Breast epithelium (tissue), 4 donors: ENCODE measurements at regions not wholly inside any gene's neighbourhood (a gene's known extent, or its start where the extent isn't known, plus 50 kb on each side); places are given as distances from the start of the nearest gene placed in this dataset.

Experiments
- DNase-seq, 2 donors: peaks; one replicate each; pipeline ENCODE4 v3.0.0-alpha.2; 2019; ENCODE audit warnings: low spot score in 2 of 2
- H3K27ac ChIP-seq, 2 donors: fragments of 200-600 bp; sonication (generic) in 1 of 2; one replicate each; pipeline ENCODE4 v1.5.1; 2016 to 2019; ENCODE audit warnings: mild to moderate bottlenecking in 1 of 2
- H3K27me3 ChIP-seq, 2 donors: fragments of 200-600 bp; sonication (generic) in 1 of 2; one replicate each; pipeline versions ENCODE4 v1.5.1 to v1.6.0; 2017 to 2019; ENCODE audit warnings: control low read depth in 1 of 2, mild to moderate bottlenecking in 1 of 2
- H3K36me3 ChIP-seq: fragments of 200-600 bp; one replicate; pipeline ENCODE4 v1.5.1; 2019
- H3K4me1 ChIP-seq, 2 donors: fragments of 200-600 bp; sonication (generic); one replicate each; pipeline ENCODE4 v1.5.1; 2016 to 2019; ENCODE audit warnings: control low read depth in 1 of 2
- H3K4me3 ChIP-seq, 3 donors: fragments of 200-600 bp; sonication (generic); 1 replicate in 2 of 3; 2 replicates in 1 of 3; pipeline ENCODE4 v1.5.1; 2016 to 2019; ENCODE audit warnings: mild to moderate bottlenecking in 3 of 3, moderate library complexity in 2 of 3
- H3K9me3 ChIP-seq, 2 donors: fragments of 200-600 bp; sonication (generic) in 1 of 2; one replicate each; pipeline ENCODE4 v1.5.1; 2016 to 2019; ENCODE audit warnings: control low read depth in 1 of 2
- CTCF ChIP-seq, 3 donors: fragments of 450-650 bp; IDR thresholded peaks; one replicate each; pipeline ENCODE4 v1.5.1; 2016 to 2017; ENCODE audit warnings: antibody characterized with exemption in 3 of 3, mild to moderate bottlenecking in 3 of 3, moderate library complexity in 3 of 3
- POLR2A ChIP-seq: fragments of 450-650 bp; IDR thresholded peaks from one replicate; pipeline ENCODE4 v1.6.1; 2016; ENCODE audit warnings: antibody characterized with exemption, mild to moderate bottlenecking, moderate library complexity
- POLR2AphosphoS5 ChIP-seq, 3 donors: sonication (generic); formaldehyde crosslinking; IDR thresholded peaks; one replicate each; pipeline ENCODE4 v1.6.1; 2017; ENCODE audit warnings: antibody characterized with exemption in 3 of 3
- intact Hi-C: fragments of 100-400 bp; cut with DNase I; formaldehyde crosslinking; loops from one replicate; pipeline ENCODE4 v1.15.1; 2023; ENCODE audit warnings: low total_unique reads

GRCh38 chr14:99323603-99324185 is 51.7 kb upstream of the BCL11B start:
- no peak overlapping the region for H3K4me3 ChIP-seq
- H3K27ac ChIP-seq, result no peak overlapping the region
- peaks cover 0 to 24% of the 10 kb centered on the region in 2 donors for H3K27me3 ChIP-seq
- H3K9me3 ChIP-seq, result no peaks in the 10 kb centered on the region
- H3K36me3 ChIP-seq, result no peaks in the 10 kb centered on the region
- intact Hi-C loops, result no loop called here
- peak in 1 of 2 donors; percentile 8 for DNase-seq
- no peaks in the 10 kb centered on the region for H3K4me1 ChIP-seq
- TF ChIP-seq CTCF (IDR thresholded peaks at IDR 0.05) (no peak), POLR2A (no peak), POLR2AphosphoS5 (IDR thresholded peaks at IDR 0.05) (no peak)

DNA sequence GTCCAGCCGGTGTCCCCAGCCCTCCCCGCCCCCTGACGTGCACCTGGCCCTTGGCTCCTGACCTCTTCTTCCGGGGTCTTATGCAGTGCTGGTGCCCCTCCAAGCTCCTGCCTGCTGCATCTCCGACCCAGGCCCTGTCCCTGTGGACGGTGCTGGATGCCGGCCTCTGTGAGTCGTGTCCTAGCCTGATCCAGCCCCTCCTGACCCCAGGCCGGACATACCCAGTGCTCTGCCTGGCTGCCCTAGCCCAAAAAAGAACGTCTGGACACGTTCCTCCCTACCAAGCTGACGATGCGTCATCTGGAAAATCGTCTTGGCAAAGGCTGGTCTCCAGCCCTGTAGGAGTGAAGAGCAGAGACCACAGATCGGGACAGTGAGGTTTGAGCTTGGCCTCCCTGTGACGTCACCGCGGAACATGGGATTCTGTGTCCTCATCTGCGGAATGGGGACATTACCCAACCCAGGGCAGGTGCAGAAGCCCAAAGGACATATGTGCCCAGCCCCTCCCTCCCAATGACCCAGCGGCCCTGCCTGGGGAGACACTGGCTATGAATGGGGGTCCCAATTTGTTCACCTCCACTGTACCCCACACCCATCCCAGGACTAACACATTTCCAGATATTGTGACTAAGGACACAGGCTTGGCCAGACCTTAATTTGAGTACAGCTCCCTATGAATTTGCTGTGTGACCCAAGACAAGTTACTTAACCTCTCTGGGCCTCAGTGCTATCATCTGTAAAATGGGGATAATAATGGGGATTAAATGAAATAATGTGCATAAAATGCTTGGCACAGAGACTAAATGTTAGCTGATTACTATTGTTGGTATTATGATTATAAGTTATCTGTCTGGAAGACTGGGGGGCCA is 51.0 kb upstream of the BCL11B start:
- Histone ChIP-seq H3K27ac (no peak overlapping the region), H3K36me3 (no peaks in the 10 kb centered on the region), H3K9me3 (no peaks in the 10 kb centered on the region), H3K4me1 (no peaks in the 10 kb centered on the region), H3K27me3 (peaks cover 0 to 18% of the 10 kb centered on the region in 2 donors), H3K4me3 (no peak overlapping the region)
- TF ChIP-seq POLR2AphosphoS5 (IDR thresholded peaks at IDR 0.05), result no peak
- no peak for TF ChIP-seq POLR2A
- TF ChIP-seq CTCF (IDR thresholded peaks at IDR 0.05), result no peak
- DNase-seq, result peak in 1 of 2 donors; percentile 7
- intact Hi-C loops, result no loop called here

GRCh38 chr14:99321955-99322730 is 50.1 kb upstream of the BCL11B start:
- no peak overlapping the region for H3K4me3 ChIP-seq
- no peak for TF ChIP-seq POLR2A
- TF ChIP-seq POLR2AphosphoS5 (IDR thresholded peaks at IDR 0.05), result no peak
- no peak for TF ChIP-seq CTCF (IDR thresholded peaks at IDR 0.05)
- no peaks in the 10 kb centered on the region for H3K36me3 ChIP-seq
- DNase-seq, result peak in 1 of 2 donors; percentile 6
- peaks cover 0 to 11% of the 10 kb centered on the region in 2 donors for H3K27me3 ChIP-seq
- H3K27ac ChIP-seq, result no peak overlapping the region
- no peaks in the 10 kb centered on the region for H3K9me3 ChIP-seq
- intact Hi-C loops, result no loop called here
- no peaks in the 10 kb centered on the region for H3K4me1 ChIP-seq
